PC-3 (cell line): ENCODE measurements at regions not wholly inside any gene's neighbourhood (a gene's known extent, or its start where the extent isn't known, plus 50 kb on each side); places are given as distances from the start of the nearest gene placed in this dataset.

Source experiments
- EZH2 ChIP-seq: fragments of 300-600 bp; sonication (generic); IDR thresholded peaks from one replicate; pipeline ENCODE4 v1.6.1; 2017; ENCODE audit warnings: antibody characterized with exemption, mild to moderate bottlenecking, low read length; ENCODE audit not compliant: unreplicated experiment
- TF ChIP-seq, protein P1 (sequence below): fragments of 300-600 bp; sonication (generic); conservative IDR thresholded peaks from 2 replicates; pipeline ENCODE4 v1.5.1; 2017; ENCODE audit warnings: antibody characterized with exemption, low read depth, mild to moderate bottlenecking, low read length

DNA sequence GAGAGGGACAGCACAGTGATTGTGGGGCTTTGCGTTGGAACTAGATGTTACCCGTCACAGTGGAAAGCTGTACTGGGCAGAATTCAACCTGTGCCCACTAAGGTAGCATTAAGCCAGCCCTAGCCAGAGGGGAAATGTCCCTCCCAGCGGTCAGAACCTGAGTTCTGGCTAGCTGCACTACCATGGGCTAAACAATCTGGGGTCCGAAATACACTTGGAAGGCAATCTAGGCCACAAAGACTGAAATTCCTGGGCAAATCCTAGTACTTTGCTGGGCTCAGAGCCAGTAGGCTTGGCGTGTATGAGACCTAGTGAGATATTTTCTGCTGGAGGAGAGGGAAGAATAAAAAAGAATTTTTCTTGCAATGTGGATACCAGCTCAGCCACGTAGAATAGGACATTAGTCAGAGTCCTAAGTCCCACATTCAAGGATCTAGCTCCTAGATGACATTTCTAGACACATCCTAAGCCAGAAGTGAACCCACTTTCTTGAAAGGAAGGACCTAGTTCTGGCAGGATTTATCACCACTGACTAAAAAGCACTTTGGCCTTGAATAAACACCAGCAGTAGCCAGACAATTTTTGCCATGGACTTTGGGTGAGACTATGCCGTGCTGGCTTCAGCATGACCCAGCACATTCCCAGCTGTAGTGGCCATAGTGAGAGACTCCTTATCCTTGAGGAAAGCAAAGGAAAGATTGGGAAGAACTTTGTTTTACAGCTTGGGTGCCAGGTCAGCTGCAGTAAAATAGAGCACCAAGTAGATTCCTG is 618.0 kb downstream of the BRINP1 start:
- TF ChIP-seq, protein P1, sequence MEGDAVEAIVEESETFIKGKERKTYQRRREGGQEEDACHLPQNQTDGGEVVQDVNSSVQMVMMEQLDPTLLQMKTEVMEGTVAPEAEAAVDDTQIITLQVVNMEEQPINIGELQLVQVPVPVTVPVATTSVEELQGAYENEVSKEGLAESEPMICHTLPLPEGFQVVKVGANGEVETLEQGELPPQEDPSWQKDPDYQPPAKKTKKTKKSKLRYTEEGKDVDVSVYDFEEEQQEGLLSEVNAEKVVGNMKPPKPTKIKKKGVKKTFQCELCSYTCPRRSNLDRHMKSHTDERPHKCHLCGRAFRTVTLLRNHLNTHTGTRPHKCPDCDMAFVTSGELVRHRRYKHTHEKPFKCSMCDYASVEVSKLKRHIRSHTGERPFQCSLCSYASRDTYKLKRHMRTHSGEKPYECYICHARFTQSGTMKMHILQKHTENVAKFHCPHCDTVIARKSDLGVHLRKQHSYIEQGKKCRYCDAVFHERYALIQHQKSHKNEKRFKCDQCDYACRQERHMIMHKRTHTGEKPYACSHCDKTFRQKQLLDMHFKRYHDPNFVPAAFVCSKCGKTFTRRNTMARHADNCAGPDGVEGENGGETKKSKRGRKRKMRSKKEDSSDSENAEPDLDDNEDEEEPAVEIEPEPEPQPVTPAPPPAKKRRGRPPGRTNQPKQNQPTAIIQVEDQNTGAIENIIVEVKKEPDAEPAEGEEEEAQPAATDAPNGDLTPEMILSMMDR: no peak
- no peak for TF ChIP-seq EZH2
